Glutamatergic neuron (in vitro differentiated cells): ENCODE measurements at regions not wholly inside any gene's neighbourhood (a gene's known extent, or its start where the extent isn't known, plus 50 kb on each side); places are given as distances from the start of the nearest gene placed in this dataset.

ENCODE experiments used
- DNase-seq: peaks from one replicate; pipeline ENCODE4 v3.0.0; 2022
- H3K27ac Mint-ChIP-seq: one replicate; pipeline ENCODE4 v1.8.0; 2020; ENCODE audit warnings: mild to moderate bottlenecking, mixed read lengths, inconsistent platforms; ENCODE audit not compliant: unreplicated experiment
- H3K27me3 Mint-ChIP-seq: one replicate; pipeline ENCODE4 v1.8.0; 2020; ENCODE audit warnings: mild to moderate bottlenecking, moderate library complexity, mixed read lengths, inconsistent platforms; ENCODE audit not compliant: unreplicated experiment
- H3K36me3 Mint-ChIP-seq: one replicate; pipeline ENCODE4 v1.8.0; 2020; ENCODE audit warnings: mild to moderate bottlenecking, mixed read lengths, inconsistent platforms; ENCODE audit not compliant: unreplicated experiment
- H3K4me1 Mint-ChIP-seq: one replicate; pipeline ENCODE4 v1.8.0; 2020; ENCODE audit warnings: mild to moderate bottlenecking, low read depth, mixed read lengths, inconsistent platforms; ENCODE audit not compliant: unreplicated experiment
- H3K4me3 Mint-ChIP-seq: one replicate; pipeline ENCODE4 v1.8.0; 2020; ENCODE audit warnings: mild to moderate bottlenecking, mixed read lengths, inconsistent platforms; ENCODE audit not compliant: unreplicated experiment
- H3K9me3 Mint-ChIP-seq: one replicate; pipeline ENCODE4 v1.8.0; 2020; ENCODE audit warnings: mild to moderate bottlenecking, moderate library complexity, mixed read lengths, inconsistent platforms; ENCODE audit not compliant: unreplicated experiment
- TF ChIP-seq, protein P1 (sequence below): fragments of 200-600 bp; sonication (generic); IDR thresholded peaks from one replicate; pipeline ENCODE4 v1.5.0; 2021; ENCODE audit not compliant: partially characterized antibody, unreplicated experiment

DNA sequence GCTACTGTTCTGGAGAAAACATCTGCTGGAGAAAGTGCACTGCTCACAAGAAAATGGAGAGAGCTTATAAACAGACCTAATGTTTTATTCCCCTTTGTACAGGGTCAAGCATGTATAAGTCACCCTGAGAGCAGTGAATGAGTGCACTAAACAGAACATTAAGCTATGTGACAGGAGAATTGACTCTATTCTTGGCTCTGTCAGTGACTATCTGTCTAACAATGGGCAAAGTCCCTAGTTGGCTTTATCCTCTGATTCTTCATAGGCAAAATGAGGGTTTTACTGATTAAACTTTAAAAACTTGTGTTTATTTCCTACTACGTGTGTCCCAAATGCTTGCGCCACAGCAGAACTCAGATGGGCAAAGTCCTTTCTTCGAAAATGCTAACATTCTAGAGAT is 655.1 kb upstream of the SLC39A10 start:
- H3K4me3 Mint-ChIP-seq = no peak overlapping the region
- TF ChIP-seq, protein P1, sequence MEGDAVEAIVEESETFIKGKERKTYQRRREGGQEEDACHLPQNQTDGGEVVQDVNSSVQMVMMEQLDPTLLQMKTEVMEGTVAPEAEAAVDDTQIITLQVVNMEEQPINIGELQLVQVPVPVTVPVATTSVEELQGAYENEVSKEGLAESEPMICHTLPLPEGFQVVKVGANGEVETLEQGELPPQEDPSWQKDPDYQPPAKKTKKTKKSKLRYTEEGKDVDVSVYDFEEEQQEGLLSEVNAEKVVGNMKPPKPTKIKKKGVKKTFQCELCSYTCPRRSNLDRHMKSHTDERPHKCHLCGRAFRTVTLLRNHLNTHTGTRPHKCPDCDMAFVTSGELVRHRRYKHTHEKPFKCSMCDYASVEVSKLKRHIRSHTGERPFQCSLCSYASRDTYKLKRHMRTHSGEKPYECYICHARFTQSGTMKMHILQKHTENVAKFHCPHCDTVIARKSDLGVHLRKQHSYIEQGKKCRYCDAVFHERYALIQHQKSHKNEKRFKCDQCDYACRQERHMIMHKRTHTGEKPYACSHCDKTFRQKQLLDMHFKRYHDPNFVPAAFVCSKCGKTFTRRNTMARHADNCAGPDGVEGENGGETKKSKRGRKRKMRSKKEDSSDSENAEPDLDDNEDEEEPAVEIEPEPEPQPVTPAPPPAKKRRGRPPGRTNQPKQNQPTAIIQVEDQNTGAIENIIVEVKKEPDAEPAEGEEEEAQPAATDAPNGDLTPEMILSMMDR = no peak
- H3K36me3 Mint-ChIP-seq = no peaks in the 10 kb centered on the region
- DNase-seq = no peak
- peaks cover 1% of the 10 kb centered on the region for H3K27me3 Mint-ChIP-seq
- H3K9me3 Mint-ChIP-seq = peaks cover 2% of the 10 kb centered on the region
- H3K4me1 Mint-ChIP-seq = peaks cover 18% of the 10 kb centered on the region
- no peak overlapping the region for H3K27ac Mint-ChIP-seq

DNA sequence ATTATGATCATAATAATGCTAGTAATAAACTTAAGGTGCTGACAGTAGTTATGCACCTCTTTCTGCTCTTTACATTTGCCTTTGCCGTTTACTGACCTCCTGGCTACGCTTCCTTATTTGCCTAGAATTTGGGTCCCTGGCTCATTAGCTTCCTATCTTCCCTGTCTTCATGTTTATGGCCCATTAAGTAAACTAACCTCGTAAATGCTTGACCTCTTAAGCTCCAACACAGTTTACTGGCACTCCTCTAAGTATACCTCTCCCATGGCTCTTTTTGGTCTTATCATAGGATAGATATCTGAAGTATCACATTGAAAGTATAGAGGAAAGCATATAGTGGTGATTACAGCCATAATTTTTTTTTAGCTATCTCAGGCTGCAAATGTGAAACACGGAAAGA is 657.3 kb upstream of the SLC39A10 start:
- TF ChIP-seq, protein P1 = no peak
- no peak overlapping the region for H3K4me3 Mint-ChIP-seq
- peaks cover 11% of the 10 kb centered on the region for H3K4me1 Mint-ChIP-seq
- peaks cover 2% of the 10 kb centered on the region for H3K9me3 Mint-ChIP-seq
- no peak overlapping the region for H3K27ac Mint-ChIP-seq
- H3K27me3 Mint-ChIP-seq = peaks cover 3% of the 10 kb centered on the region
- no peaks in the 10 kb centered on the region for H3K36me3 Mint-ChIP-seq
- no peak for DNase-seq

DNA sequence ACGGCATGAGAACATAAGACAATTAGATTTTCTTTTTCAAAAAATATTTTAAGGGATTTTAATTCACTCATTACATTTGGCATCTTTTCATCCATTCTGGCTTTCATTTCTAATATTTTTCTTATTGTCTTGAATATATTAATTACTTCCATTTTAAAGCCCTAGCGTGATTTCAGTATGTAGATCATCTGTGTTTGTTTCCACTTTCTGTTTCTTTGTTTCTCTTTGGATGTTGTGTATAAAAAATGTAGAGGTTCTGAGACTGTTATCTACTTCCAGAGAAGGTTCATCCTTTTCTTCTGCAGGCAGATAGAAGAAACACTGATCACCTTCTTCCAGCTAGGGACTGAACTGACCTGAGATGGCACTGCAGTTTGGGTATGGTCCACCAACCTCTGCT is 664.4 kb upstream of the SLC39A10 start:
- no peaks in the 10 kb centered on the region for H3K9me3 Mint-ChIP-seq
- no peak for DNase-seq
- TF ChIP-seq, protein P1 = no peak
- H3K36me3 Mint-ChIP-seq = no peaks in the 10 kb centered on the region
- no peak overlapping the region for H3K27ac Mint-ChIP-seq
- no peak overlapping the region for H3K4me3 Mint-ChIP-seq
- peaks cover 1% of the 10 kb centered on the region for H3K27me3 Mint-ChIP-seq
- no peaks in the 10 kb centered on the region for H3K4me1 Mint-ChIP-seq

DNA sequence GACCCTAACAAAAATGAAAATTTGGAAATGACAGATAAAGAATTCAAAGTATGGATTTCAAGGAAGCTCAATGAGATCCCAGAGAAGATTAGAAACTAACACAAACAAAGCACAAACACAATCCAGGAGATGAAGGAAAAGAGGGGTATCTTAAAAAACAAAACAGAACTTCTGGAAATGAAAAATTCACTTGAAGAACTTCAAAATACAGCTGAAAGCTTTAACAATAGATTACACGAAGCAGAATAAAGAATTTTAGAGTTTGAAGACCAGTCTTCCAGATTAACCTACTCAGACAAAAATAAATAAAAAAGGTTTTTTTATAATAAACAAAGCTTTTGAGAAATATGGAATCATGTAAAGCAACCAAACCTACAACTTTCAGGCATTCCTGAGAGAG is 671.8 kb upstream of the SLC39A10 start:
- TF ChIP-seq, protein P1 = no peak
- Mint-ChIP-seq H3K27me3 (peaks cover 4% of the 10 kb centered on the region), H3K4me1 (no peaks in the 10 kb centered on the region), H3K4me3 (no peak overlapping the region), H3K36me3 (peaks cover 13% of the 10 kb centered on the region), H3K9me3 (peaks cover 7% of the 10 kb centered on the region), H3K27ac (no peak overlapping the region)
- no peak for DNase-seq

DNA sequence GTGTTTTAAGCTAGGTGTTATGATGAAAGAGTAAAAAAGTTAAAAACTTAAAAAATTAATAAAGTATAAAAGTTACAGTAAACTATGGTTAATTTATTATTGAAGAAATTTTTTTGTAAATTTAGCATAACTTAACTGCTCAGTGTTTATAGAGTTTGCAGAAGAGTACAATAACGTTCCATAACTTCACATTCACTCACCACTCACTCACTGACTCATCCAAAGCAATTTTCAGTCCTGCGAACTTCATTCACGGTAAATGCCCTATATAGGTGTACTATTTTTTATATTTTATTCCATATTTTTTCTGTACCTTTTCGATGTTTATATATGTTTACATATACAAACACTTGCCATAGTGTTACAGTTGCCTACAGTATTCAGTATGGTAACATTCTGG is 694.8 kb upstream of the SLC39A10 start:
- H3K4me3 Mint-ChIP-seq = no peak overlapping the region
- H3K9me3 Mint-ChIP-seq = peaks cover 7% of the 10 kb centered on the region
- no peak for DNase-seq
- no peak overlapping the region for H3K27ac Mint-ChIP-seq
- peaks cover 8% of the 10 kb centered on the region for H3K36me3 Mint-ChIP-seq
- no peaks in the 10 kb centered on the region for H3K4me1 Mint-ChIP-seq
- TF ChIP-seq, protein P1 = no peak
- no peaks in the 10 kb centered on the region for H3K27me3 Mint-ChIP-seq
